ENCODE measurements at regions not wholly inside any gene's neighbourhood (a gene's known extent, or its start where the extent isn't known, plus 50 kb on each side); places are given as distances from the start of the nearest gene placed in this dataset.

DNA sequence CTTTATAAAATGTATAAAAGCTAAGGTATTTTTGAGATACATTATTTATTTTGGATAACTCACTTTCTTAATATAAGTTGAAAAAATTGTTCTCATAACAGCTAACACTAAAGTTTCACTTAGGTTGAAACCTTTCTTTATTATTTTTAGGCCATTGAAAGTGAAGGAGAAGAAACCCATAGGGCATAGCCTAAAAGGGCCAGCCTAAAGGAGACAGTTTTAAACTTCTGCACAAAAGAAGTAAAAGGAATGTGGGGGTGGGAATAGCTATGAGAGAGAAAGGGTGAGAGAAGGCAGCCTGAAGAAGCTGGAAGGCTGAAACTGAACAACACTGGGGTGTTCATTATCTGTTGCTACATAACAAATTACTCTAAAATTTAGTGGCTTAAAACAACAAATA is 57.6 kb upstream of the RAPGEF2 start:
- Histone ChIP-seq H3K9me3 (no peaks in the 10 kb centered on the region), H3K4me1 (peaks cover 14% of the 10 kb centered on the region), H3K36me3 (replicated peaks in 1 of 2; ENCODE audit: insufficient read depth in 1 of 2, low read depth in 2 of 2) (no peaks in the 10 kb centered on the region), H3K4me3 (no peak overlapping the region), H3K27me3 (no peaks in the 10 kb centered on the region), H3K27ac (no peak overlapping the region)
- TF ChIP-seq CTCF (IDR thresholded peaks at IDR 0.05) (no peak), POLR2A (IDR thresholded peaks at IDR 0.05) (no peak)
- DNase-seq (no peak), ATAC-seq (no peak)
- intact Hi-C loops (cut with DNase I): no loop called here

- 73 to 75% methylated on average over 6 of the region's 6 CpGs for WGBS, 2 donors
- ATAC-seq: no peak
- H3K4me1 ChIP-seq: peaks cover 14% of the 10 kb centered on the region
- no peak overlapping the region for H3K27ac ChIP-seq
- no peak overlapping the region for H3K4me3 ChIP-seq
- H3K9me3 ChIP-seq: no peaks in the 10 kb centered on the region
- H3K36me3 ChIP-seq (replicated peaks in 1 of 2; ENCODE audit: insufficient read depth in 1 of 2, low read depth in 2 of 2): no peaks in the 10 kb centered on the region
- intact Hi-C loops (cut with DNase I): no loop called here
- no peak for TF ChIP-seq POLR2A (IDR thresholded peaks at IDR 0.05)
- no peak for TF ChIP-seq CTCF (IDR thresholded peaks at IDR 0.05)
- H3K27me3 ChIP-seq: no peaks in the 10 kb centered on the region
- no peak for DNase-seq
These were observed 56.2 kb upstream of the RAPGEF2 start for GRCh38 chr4:159046683-159047082.

GRCh38 chr4:159047478-159048165 is 55.3 kb upstream of the RAPGEF2 start:
- Histone ChIP-seq H3K4me3 (no peak overlapping the region), H3K4me1 (peaks cover 14% of the 10 kb centered on the region), H3K9me3 (no peaks in the 10 kb centered on the region), H3K27me3 (no peaks in the 10 kb centered on the region), H3K36me3 (replicated peaks in 1 of 2; ENCODE audit: insufficient read depth in 1 of 2, low read depth in 2 of 2) (no peaks in the 10 kb centered on the region), H3K27ac (peak overlapping the region in 3 of 4 donors; percentile 51 to 81 (median 79))
- 47 to 52% methylated on average over 7 of the region's 7 CpGs for whole genome bisulfite sequencing, 2 donors
- DNase-seq: no peak
- peak; percentile 44 for ATAC-seq
- no peak for TF ChIP-seq POLR2A (IDR thresholded peaks at IDR 0.05)
- no peak for TF ChIP-seq CTCF (IDR thresholded peaks at IDR 0.05)
- intact Hi-C loops (cut with DNase I): no loop called here

- H3K4me3 ChIP-seq: no peak overlapping the region
- peaks cover 14% of the 10 kb centered on the region for H3K4me1 ChIP-seq
- intact Hi-C loops (cut with DNase I): no loop called here
- peak overlapping the region in 3 of 4 donors; percentile 51 to 81 (median 79) for H3K27ac ChIP-seq
- ATAC-seq: peak; percentile 97
- H3K27me3 ChIP-seq: no peaks in the 10 kb centered on the region
- TF ChIP-seq POLR2A (IDR thresholded peaks at IDR 0.05) (peak in 1 of 3 donors; percentile 20), CTCF (IDR thresholded peaks at IDR 0.05) (no peak)
- no peaks in the 10 kb centered on the region for H3K9me3 ChIP-seq
- DNase-seq: peak; percentile 76 to 90 (median 86)
- no peaks in the 10 kb centered on the region for H3K36me3 ChIP-seq (replicated peaks in 1 of 2; ENCODE audit: insufficient read depth in 1 of 2, low read depth in 2 of 2)
- WGBS, 2 donors: 14 to 15% methylated on average over 16 of the region's 16 CpGs
These were observed 54.6 kb upstream of the RAPGEF2 start for GRCh38 chr4:159048166-159048886.

All from body of pancreas (tissue), 4 donors.